Glomerular visceral epithelial cell (primary cell): ENCODE measurements at regions not wholly inside any gene's neighbourhood (a gene's known extent, or its start where the extent isn't known, plus 50 kb on each side); places are given as distances from the start of the nearest gene placed in this dataset.
A peak's percentile ranks its signal among the peaks of the same experiment; 100 is the strongest.
"Not testable (repeated sequence)": the region's sequence is repeated elsewhere in the genome, so short reads cannot be mapped to it uniquely, and the experiment has no call there.

Source experiments
- DNase-seq: peaks from one replicate; pipeline ENCODE4 v3.0.0-alpha.2; 2016; ENCODE audit errors: extremely low spot score

DNA sequence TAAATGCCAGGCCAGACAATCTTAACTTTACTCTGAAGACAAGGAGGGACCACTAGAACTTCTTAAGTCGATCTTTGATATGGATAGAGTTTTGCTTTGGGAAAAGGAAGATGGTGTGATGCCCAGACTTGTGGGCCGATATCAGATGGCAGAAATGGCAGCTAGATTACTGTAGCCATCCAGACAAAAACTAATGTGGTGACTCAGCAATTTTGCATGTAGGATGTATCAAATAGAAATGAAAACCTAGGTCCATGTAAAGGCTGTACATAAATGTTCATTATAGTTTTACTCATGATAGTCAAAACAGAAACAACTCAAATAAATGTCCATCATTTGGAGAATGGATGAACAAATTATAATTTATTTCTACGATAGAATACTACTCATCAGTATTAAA lies 121.5 kb downstream of the APIP start:
- no peak for DNase-seq

DNA sequence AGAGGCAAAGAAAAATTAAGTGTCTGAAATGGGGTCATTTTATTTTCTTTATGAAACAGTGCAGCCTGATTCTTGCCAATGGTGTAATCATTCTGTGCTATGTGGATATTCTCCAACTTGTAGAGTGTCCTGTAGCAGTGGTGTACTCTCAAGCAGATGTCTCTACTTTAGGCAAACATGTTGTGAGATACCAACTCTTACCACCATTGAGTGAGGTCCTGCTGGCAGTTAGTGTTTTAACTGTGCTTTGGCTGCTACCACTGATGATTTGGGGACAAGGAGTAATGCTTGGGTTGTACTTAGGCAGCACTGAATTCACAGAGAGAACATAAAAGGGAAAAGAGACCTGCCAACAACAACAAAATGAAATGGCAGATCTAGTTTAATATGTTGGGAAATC lies 122.5 kb downstream of the APIP start:
- DNase-seq = no peak

DNA sequence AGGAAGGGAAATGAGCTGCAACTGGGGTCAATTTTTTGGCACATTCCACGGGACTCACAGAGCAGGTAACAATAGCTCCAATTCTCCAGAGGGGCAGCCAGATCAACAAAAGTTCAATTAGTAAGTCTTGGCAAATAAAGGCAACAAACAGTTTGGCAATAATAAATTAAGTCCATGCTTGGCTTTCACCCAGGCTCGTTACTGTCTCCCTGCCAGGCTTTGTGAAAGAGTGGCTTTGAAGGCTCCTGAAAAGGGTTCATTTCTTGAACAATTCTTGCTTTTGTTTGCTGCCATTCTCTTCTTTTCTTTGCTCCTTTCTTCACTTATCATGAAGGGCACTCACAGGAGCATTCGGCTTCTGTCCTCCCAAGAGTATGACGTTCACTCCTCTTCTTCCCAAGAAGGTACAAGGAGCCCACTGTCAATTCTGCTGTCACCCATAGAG lies 123.3 kb downstream of the APIP start:
- DNase-seq = no peak

DNA sequence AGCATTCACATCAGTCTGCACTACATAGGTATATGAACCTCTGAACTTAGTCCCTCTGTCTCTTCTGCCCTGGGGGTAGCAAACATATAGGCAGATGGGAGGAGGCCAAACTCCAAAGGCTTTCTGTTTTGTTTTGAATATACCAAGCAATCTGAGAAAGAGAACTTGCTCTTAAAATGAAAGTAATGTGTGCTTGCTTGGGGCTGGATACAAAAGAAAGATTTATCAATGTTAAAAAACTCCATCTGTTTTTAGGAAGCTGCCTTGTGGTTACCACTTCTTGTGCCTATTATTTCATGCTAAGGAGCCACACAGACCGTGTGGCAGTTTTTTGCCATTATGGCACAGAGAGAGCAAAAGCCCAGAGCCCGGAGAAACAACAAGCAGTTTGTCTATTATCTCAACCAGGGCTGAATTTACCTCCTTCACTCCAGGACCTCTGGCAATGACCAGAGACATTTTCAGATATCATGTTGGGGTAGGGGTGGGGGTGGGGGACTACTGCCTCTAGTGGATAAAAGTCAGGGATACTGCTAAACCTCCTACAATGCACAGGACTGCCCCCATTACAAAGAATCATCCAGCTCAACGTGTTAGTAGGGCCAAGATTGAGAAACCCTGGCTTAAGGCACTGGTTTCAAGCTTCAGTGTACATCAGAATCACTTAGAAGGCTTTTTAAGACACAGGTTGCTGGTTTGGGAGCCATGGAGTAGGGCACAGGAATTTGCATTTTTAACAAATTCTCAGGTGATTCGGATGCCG lies 124.2 kb downstream of the APIP start:
- no peak for DNase-seq

DNA sequence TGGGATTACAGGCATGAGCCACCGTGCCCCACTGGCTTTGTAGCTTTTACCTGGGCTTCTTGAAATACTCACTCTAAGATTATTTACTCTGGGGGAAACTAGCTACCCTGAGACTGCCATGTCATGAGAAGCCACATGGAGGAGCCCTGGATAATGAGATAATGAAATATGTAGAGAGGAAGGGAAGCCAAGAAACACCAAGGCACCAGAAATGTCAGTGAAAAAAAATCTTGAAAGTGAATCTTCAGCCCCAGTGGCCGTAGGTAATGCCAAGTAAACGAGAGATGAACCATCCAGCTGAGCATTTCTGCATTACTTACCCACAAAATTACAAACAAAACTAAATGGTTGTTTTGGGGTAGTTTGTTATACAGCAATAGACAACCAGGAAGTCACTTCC lies 125.6 kb downstream of the APIP start:
- DNase-seq = no peak

DNA sequence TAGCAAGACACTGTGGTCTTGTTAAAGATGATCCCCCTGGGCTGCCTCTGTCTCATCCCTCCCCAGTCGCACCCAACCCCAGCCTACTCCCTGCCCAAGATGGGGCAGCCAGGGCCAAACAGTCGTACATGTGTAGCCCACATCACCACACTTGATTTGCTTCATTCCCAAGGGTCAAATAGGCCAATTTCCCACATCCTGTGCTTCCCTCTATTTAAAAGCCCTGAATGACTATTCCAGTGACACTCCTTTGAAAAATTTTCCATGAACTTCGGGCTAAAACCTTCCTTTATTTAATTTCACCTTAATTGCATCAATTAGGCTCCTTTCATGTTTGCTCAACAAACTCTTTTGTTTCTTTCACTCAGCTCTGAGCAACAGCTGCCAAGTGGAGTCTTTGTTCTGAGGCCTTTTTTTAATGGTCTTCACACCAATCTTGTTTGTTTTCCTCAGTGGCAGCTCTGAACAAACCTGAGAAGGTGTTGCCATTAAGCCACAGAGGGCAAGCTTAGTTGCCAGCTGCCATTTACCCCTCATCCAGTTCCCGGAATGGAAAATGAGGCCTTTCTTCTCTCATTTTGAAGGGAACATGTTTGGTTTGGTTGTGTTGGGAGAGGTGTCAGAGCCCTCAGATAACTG lies 126.9 kb downstream of the APIP start:
- no peak for DNase-seq

DNA sequence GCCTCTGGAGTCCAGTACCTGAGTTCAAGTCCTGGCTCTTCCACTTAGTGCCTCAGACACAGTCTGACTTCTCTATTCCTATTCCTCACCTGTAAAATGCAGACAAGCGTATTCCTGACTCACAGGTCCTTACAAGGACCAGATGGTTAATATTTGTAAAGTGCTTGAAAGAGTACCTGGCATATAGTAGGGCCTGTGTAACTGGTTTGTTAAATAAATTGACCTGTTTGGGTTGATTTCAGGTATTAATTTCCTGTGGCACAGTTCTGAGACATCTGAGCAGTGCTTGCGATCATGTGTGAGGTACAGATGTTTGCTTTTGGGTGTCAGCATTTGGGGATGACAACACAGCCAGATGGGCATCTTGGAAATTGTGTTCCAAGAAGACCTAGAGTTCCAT lies 127.5 kb downstream of the APIP start:
- no peak for DNase-seq

DNA sequence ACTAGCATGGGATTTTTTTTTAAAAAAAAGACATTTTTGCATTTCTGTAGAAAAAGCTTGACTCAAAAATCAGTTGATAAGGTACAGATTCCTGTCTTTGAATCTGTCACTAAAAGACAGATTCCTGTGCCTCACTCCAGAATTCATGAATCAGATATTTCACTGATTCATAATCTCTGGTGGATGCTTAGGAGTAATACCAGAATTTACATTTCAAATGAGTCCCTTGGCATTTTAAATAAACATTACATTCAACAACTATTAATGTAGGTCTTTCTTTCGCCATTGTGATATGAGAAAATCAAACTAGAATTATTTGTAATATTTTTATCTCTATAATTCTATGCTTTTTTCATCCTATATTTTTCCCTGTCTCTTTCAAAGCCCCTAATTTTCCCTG lies 128.3 kb downstream of the APIP start:
- no peak for DNase-seq

DNA sequence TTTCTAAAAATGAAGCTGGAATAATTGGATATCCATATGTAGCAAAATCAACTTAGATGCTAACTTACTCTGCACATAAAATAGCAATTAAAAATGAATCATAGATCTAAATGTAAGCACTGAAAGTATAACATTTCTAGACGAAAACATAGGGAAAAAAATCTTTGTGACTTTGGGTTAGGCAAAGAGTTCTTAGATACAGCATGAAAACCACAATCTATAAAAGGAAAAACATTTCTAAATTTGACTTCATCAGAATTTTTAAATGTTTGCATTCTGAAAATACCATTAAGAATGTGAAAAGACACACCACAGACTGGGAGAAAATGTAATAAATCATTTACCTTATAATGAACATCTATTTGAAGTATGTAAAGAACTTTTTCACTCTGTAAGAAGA lies 128.8 kb downstream of the APIP start:
- no peak for DNase-seq

DNA sequence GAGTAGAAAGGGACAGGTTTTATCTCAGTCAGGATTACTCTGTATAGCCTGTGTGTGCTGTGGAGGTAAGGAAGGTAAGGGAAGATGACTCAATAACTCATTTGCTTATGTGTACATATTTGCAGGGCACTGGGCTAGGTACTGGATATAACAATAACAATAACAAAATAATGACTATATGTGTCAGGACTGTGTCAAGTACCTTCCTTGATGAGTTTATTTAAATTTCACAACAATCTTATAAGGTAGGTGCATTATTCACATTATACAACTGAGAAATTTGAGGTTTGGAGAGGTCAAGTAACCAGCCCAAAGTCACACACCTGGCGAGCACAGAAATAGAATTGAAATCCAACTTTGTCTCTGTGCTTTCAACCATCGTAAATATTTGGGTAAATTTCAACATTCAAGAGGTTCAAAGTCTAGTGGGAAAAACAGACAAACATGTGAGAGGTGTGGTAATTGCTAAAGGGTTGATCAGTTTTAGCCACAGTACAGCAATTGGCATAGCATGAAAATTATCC lies 131.8 kb downstream of the APIP start:
- DNase-seq = no peak

DNA sequence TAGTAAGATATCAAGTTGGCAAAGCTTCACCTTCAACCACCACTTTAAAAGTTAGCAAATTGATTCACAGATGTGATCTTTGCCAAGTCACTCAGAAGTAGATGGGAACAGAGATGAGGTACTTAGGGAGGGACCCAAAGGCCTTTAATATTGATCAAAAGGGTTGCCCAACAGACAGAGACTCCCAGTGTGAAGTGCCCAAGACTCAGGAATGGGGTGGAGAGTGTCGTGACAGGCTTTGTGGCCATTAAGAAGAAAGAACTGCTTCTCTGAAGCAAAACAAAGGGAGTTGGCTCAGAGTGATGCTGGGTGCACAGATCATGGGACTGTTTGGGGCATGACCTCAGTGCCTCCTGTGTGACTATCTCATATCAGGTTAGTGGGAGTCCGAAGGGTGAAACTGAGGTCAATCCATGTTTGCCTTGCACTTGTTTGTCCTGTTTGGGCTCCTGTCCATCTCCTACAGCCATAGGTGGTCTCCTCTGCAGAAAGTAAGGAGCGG lies 132.3 kb downstream of the APIP start:
- no peak for DNase-seq

DNA sequence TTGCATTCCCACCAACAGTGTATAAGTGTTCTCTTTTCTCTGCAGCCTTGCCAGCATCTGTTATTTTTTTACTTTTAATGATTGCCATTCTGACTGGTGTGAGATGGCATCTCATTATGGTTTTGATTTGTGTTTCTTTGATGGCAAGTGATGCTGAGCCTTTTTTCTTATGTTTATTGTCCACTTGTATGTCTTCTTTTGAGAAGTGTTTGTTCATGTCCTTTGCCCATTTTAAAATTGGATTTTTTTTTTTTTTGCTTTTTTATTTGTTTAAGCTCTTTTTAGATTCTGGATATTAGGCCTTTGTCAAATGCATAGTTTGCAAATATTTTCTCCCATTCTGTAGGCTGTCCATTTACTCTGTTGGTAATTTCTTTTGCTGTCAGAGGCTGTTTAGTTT lies 134.4 kb downstream of the APIP start:
- not testable (repeated sequence) for DNase-seq

DNA sequence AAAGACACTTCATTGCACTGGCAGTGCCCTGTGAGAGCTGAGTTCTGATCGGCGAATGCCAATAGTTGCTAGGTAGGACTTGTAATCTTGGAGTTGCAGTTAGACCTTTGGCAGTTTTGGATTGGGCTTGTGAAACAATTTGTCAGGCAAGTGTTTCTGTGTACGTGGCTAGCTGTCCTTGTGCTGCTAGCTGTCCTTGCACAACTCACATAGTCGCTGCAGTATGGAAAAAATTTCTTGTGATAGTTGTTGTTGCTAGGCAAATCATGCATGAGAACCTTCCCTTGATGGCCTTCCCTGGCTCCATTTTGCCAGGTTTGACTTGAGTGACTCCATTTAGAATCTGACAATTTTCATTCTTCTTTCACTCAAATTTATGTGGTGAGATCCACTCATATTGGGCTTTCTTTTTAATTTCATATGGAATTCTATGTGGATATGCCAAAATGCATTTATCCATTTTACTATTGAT lies 140.7 kb downstream of the APIP start:
- DNase-seq = no peak

DNA sequence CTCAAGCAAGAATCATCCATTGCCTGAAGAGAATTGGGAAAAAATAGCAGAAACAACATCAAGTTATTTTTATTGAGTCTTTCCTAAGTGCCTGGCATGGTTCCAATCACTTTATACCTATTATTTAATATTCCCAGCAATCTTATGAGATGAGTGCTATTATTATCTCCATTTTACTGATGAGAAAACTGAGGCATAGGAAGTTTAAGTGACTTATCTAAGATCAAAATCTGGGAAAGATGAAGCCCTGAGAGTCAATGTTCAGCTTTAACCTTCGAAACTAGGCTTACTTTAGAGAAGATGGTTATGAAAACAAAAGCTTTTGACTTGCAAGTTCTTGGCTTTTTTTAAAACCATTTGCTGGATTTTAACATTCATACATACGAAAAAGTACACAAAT lies 141.6 kb downstream of the APIP start:
- no peak for DNase-seq

DNA sequence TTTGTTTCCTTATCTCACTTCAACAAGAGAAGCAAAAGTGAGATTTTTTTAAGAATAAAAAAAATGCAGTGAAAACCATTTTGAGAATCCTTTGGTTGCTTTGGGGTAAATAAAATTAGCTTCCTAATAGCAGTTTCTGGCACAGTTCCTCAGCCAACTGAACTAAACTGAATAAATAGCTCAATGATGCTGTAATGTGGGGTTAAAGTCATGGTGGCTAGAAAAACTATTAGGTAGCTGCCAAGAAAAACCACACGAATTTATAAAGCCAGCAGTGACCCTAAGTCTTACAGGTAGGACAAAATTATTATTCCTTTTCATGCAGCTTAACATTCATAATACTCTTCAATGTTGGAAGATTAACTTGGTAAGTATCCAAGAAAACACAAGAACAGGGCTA lies 142.4 kb downstream of the APIP start:
- peak; percentile 60 for DNase-seq

DNA sequence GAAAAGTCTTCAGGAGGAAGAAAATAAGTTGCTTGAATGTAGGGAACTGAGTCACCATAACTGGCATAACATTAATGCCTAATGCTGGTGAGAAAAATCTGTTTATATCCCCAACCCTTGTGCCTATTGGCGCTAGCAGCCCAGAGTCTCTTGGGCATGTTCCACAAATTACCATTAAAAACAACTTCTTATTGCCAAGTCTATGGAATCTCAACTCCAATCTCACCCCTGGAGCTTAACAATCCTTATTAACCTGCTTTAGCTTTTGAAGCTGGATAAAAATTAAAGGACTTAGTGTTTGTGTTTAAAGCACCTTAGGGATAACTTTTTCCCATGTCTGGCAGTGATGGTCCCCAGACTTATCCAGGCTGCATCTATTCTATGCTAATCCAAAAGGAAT lies 143.0 kb downstream of the APIP start:
- no peak for DNase-seq

DNA sequence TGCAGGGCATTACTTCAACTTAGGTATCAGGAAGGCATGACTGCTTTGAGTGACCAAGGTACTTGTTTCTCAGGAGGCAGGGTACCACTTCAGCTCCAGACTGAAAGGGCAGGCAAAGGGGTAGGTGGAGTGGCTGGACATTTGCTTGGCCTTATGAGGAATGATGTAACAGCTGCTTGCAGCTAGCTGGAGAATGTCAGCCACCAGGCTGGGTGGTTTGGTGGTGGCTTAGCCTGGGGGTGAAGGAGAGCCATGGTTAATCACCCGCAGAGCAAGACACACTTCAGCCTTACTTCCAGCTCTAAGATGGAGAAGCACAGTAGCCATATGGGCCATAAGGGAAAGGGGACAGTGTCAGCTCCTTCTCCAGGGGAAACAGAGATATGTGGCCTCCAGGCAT lies 146.1 kb downstream of the APIP start:
- DNase-seq = no peak

DNA sequence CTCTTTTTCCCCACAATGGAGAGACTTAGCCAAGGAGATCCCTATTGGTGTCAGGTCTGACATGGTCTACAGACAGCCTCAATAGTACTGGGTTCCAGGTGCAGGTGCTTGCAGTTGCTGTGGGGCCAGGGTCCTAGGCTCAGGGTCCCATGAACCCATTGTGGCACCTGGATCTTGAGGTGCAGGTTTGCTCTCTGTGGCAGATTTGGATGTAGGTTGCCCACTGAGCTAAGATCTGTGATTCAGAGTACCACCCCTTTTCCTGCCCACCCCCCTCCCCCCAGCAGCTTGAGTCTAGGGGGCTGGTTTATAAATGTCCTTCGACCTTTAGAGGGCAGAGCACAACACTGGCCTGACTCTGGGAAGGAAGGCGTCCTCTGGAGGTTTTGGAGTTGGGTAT lies 147.0 kb downstream of the APIP start:
- DNase-seq = no peak

DNA sequence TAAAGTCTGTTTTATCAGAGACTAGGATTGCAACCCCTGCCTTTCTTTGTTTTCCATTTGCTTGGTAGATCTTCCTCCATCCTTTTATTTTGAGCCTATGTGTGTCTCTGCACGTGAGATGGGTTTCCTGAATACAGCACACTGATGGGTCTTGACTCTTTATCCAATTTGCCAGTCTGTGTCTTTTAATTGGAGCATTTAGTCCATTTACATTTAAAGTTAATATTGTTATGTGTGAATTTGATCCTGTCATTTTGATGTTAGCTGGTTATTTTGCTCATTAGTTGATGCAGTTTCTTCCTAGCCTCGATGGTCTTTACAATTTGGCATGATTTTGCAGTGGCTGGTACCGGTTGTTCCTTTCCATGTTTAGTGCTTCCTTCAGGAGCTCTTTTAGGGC lies 141.7 kb downstream of the EHF start:
- not testable (repeated sequence) for DNase-seq

DNA sequence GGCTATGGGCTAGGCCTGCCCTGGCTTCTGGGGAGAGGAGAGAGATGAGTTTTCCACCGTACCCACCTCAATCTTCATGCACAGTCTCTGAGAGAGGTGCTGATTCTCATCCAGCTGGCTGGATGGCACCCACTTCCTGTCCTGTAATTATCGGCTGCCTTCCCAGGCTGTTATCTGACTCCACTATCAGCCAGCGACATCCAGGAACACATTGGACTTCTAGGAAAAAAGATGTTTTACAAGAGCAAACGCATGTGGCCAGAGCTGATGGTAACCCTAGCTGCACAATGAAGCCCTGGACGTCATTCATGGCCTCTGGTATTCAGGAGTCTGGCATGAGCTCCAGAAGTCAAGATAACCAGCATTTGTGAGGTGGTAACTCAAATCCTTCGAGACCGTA lies 137.4 kb downstream of the EHF start:
- no peak for DNase-seq

DNA sequence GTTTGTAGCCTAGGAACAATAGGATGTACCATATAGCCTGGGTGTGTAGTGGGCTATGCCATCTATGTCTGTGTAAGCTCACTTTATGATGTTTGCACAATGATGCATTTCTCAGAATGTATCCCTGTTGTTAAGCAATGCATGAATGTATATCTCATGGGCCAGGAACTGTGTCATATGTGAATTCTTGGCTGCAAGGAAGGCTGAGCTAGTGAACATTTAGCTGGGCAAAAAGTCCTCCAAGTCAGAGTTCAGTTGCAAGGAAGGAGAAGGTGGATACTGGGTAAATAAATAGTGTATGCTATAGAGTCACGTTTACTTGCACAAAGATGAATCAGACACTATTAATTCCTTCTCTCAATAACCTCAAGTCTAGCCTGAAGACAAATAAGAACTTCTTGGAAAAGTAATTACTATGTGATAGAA lies 136.1 kb downstream of the EHF start:
- DNase-seq = no peak

DNA sequence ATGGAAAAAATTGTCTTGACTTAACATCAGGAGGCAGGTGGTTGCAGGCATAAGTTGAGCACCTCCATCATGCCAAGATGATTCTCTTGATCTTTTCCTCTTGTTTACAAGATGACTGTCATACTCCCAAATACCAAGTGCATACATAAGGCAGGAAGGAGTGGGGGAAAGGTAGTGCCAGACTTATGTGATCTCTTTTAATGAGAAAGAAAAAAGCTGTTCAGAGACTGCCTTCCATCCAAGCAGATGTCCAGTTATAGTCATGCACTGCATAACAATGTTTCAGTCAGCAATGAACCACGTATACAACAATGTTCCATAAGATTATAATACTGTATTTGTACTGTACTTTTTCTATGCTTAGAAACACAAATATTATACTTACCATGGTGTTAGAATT lies 135.7 kb downstream of the EHF start:
- DNase-seq = no peak

DNA sequence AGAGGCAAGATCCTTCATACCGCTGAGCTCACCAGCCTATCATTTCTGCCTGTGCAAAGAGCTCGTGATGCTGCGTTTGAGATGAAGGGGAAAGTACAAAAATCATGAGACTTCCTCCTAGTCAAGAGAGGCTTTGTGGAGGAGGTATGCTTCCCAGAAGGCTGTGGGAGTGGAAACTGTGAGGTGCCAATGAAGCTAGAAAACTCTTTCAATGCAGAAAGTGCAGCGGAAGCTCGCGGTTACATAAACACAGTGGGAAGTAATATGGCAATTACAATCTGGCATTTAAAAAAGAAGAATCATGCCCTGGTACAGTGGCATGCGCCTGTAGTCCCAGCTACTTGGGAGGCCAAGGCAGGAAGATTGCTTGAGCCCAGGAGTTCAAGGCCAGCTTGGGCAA lies 134.8 kb downstream of the EHF start:
- DNase-seq = no peak
